HG03432 (cell line): ENCODE measurements at regions not wholly inside any gene's neighbourhood (a gene's known extent, or its start where the extent isn't known, plus 50 kb on each side); places are given as distances from the start of the nearest gene placed in this dataset.

Source experiments
- ATAC-seq: cut with Tn5 transposase; IDR thresholded peaks from one replicate; pipeline ENCODE4 v1.9.1; 2021; ENCODE audit warnings: mild to moderate bottlenecking, moderate library complexity; ENCODE audit not compliant: unreplicated experiment

GRCh38 chr16:13393816-13394215 is 492.4 kb downstream of the SHISA9 start:
- ATAC-seq, result no peak

GRCh38 chr16:13394488-13394887 is 493.1 kb downstream of the SHISA9 start:
- ATAC-seq, result no peak

- no peak for ATAC-seq
Measured at GRCh38 chr16:13397126-13397525, 495.7 kb downstream of the SHISA9 start.

- no peak for ATAC-seq
Measured at GRCh38 chr16:13401641-13402040, 500.2 kb downstream of the SHISA9 start.

GRCh38 chr16:13402601-13403000 is 501.2 kb downstream of the SHISA9 start:
- no peak for ATAC-seq

GRCh38 chr16:13403326-13403725 is 501.9 kb downstream of the SHISA9 start:
- no peak for ATAC-seq

- ATAC-seq, result no peak
Measured at GRCh38 chr16:13414154-13414553, 505.8 kb upstream of the ERCC4 start.

- ATAC-seq, result no peak
Measured at GRCh38 chr16:13419589-13419988, 500.4 kb upstream of the ERCC4 start.

- no peak for ATAC-seq
Measured at GRCh38 chr16:13421726-13422125, 498.2 kb upstream of the ERCC4 start.

GRCh38 chr16:13425836-13426235 is 494.1 kb upstream of the ERCC4 start:
- no peak for ATAC-seq

- ATAC-seq, result no peak
Measured at GRCh38 chr16:13426269-13426668, 493.7 kb upstream of the ERCC4 start.

- no peak for ATAC-seq
Measured at GRCh38 chr16:13426736-13427135, 493.2 kb upstream of the ERCC4 start.

- ATAC-seq, result no peak
Measured at GRCh38 chr16:13427943-13428342, 492.0 kb upstream of the ERCC4 start.

GRCh38 chr16:13429416-13429815 is 490.5 kb upstream of the ERCC4 start:
- ATAC-seq, result no peak

- no peak for ATAC-seq
Measured at GRCh38 chr16:13435415-13435814, 484.5 kb upstream of the ERCC4 start.

GRCh38 chr16:13435873-13436474 is 484.0 kb upstream of the ERCC4 start:
- ATAC-seq, result no peak

- peak; percentile 76 for ATAC-seq
Measured at GRCh38 chr16:13436641-13437412, 483.1 kb upstream of the ERCC4 start.

- no peak for ATAC-seq
Measured at GRCh38 chr16:13437413-13437795, 482.6 kb upstream of the ERCC4 start.

- no peak for ATAC-seq
Measured at GRCh38 chr16:13438064-13438463, 481.9 kb upstream of the ERCC4 start.

- no peak for ATAC-seq
Measured at GRCh38 chr16:13439766-13440165, 480.2 kb upstream of the ERCC4 start.

- ATAC-seq, result peak; percentile 68
Measured at GRCh38 chr16:13441675-13442074, 478.3 kb upstream of the ERCC4 start.

- no peak for ATAC-seq
Measured at GRCh38 chr16:13448346-13448745, 471.6 kb upstream of the ERCC4 start.

- ATAC-seq, result no peak
Measured at GRCh38 chr16:13453325-13453724, 466.6 kb upstream of the ERCC4 start.
